OCI-LY7 (cell line): ENCODE measurements at regions not wholly inside any gene's neighbourhood (a gene's known extent, or its start where the extent isn't known, plus 50 kb on each side); places are given as distances from the start of the nearest gene placed in this dataset.

Experiments
- EZH2phosphoT487 ChIP-seq: fragments of 200-600 bp; sonication (generic); IDR thresholded peaks from 2 replicates; pipeline ENCODE4 v1.6.1; 2018; ENCODE audit warnings: low read depth, borderline replicate concordance, mild to moderate bottlenecking, mixed run types, antibody characterized with exemption, low read length, moderate library complexity, mixed read lengths
- TF ChIP-seq, protein P1 (sequence below): fragments of 200-600 bp; sonication (generic); conservative IDR thresholded peaks from 2 replicates; pipeline ENCODE4 v1.5.1; 2014; ENCODE audit warnings: mild to moderate bottlenecking, antibody characterized with exemption, low read length, moderate library complexity, mixed read lengths

DNA sequence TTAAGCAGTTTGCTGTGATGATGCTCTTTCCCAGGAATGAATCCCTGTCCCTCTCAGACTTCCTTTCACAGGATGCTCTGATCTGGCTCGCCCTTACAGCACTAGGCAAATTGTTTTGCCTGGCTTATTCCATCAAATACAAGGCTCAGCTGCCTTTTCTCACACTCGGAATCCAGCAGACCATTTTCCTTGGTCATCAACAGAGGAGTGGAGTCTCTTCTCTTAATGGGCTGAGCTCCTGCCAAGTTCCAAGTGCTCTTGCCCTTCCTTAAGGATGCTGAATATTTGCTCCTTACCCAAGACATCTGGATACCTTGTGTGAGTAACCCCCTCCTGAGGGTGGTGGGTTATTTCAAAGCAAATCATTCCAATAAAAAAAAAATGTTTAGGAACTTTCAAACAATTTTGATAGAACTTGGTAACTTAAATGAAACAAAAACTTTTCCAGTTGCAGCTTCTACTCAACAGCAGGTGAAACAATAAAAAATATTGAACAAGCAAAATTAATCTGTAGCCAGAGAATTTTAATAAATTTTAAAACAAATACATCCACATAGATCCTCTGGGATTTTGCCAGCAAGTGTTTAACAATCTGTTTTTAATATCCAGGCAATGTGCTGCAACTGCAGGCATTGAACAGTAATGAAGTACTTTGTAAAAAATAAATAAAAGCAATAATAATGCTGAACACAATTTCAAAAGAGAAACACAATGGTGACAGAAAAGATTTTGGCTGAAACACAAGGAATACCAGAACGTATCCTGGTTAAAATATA is 264.0 kb upstream of the FAR2 start:
- TF ChIP-seq, protein P1, sequence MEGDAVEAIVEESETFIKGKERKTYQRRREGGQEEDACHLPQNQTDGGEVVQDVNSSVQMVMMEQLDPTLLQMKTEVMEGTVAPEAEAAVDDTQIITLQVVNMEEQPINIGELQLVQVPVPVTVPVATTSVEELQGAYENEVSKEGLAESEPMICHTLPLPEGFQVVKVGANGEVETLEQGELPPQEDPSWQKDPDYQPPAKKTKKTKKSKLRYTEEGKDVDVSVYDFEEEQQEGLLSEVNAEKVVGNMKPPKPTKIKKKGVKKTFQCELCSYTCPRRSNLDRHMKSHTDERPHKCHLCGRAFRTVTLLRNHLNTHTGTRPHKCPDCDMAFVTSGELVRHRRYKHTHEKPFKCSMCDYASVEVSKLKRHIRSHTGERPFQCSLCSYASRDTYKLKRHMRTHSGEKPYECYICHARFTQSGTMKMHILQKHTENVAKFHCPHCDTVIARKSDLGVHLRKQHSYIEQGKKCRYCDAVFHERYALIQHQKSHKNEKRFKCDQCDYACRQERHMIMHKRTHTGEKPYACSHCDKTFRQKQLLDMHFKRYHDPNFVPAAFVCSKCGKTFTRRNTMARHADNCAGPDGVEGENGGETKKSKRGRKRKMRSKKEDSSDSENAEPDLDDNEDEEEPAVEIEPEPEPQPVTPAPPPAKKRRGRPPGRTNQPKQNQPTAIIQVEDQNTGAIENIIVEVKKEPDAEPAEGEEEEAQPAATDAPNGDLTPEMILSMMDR: no peak
- no peak for TF ChIP-seq EZH2phosphoT487
